ENCODE measurements at regions not wholly inside any gene's neighbourhood (a gene's known extent, or its start where the extent isn't known, plus 50 kb on each side); places are given as distances from the start of the nearest gene placed in this dataset.

GRCh38 chr7:113561446-113561845 is 357.4 kb downstream of the PPP1R3A start:
- no peaks in the 10 kb centered on the region for H3K9me2 ChIP-seq (replicated peaks; ENCODE audit: insufficient read depth, low read length)
- H3K79me2 ChIP-seq (ENCODE audit: low read length) = no peaks in the 10 kb centered on the region
- H2AFZ ChIP-seq (ENCODE audit: low read length) = no peak overlapping the region
- H4K20me1 ChIP-seq (ENCODE audit: insufficient read depth, low read length) = no peaks in the 10 kb centered on the region
- no peaks in the 10 kb centered on the region for H3K27me3 ChIP-seq (replicated peaks; ENCODE audit: insufficient read depth, low read length)
- H3K4me2 ChIP-seq (ENCODE audit: low read depth, low read length) = no peak overlapping the region
- H3K36me3 ChIP-seq (replicated peaks; ENCODE audit: insufficient read depth, low read length) = no peaks in the 10 kb centered on the region
- TF ChIP-seq CTCF (IDR thresholded peaks at IDR 0.05; ENCODE audit: low read length) = no peak
- TF ChIP-seq EZH2 (optimal IDR thresholded peaks at IDR 0.05; ENCODE audit: low read depth, low read length) = no peak
- TF ChIP-seq EZH2phosphoT487 (IDR thresholded peaks at IDR 0.05; ENCODE audit: low read length) = no peak
- H3K9ac ChIP-seq (ENCODE audit: low read length) = no peak overlapping the region
- no peaks in the 10 kb centered on the region for H3K4me1 ChIP-seq (ENCODE audit: low read length)
- DNase-seq = no peak
- no peaks in the 10 kb centered on the region for H3F3A ChIP-seq (ENCODE audit: insufficient read depth, low read length)
- H3K9me3 ChIP-seq (replicated peaks; ENCODE audit: insufficient read depth, low read length) = no peaks in the 10 kb centered on the region
- H3K27ac ChIP-seq (ENCODE audit: low read length) = no peak overlapping the region
- no peak overlapping the region for H3K4me3 ChIP-seq (ENCODE audit: low read length)

- Histone ChIP-seq H3K27me3 (replicated peaks; ENCODE audit: insufficient read depth, low read length) (no peaks in the 10 kb centered on the region), H3K4me2 (ENCODE audit: low read depth, low read length) (no peak overlapping the region), H3K9ac (ENCODE audit: low read length) (no peak overlapping the region), H3K9me2 (replicated peaks; ENCODE audit: insufficient read depth, low read length) (no peaks in the 10 kb centered on the region), H3K79me2 (ENCODE audit: low read length) (no peaks in the 10 kb centered on the region), H3K27ac (ENCODE audit: low read length) (no peak overlapping the region), H3K4me1 (ENCODE audit: low read length) (no peaks in the 10 kb centered on the region), H3K9me3 (replicated peaks; ENCODE audit: insufficient read depth, low read length) (no peaks in the 10 kb centered on the region), H2AFZ (ENCODE audit: low read length) (no peak overlapping the region), H3K4me3 (ENCODE audit: low read length) (no peak overlapping the region), H4K20me1 (ENCODE audit: insufficient read depth, low read length) (no peaks in the 10 kb centered on the region), H3F3A (ENCODE audit: insufficient read depth, low read length) (no peaks in the 10 kb centered on the region), H3K36me3 (replicated peaks; ENCODE audit: insufficient read depth, low read length) (no peaks in the 10 kb centered on the region)
- DNase-seq = no peak
- TF ChIP-seq EZH2phosphoT487 (IDR thresholded peaks at IDR 0.05; ENCODE audit: low read length) = no peak
- TF ChIP-seq CTCF (IDR thresholded peaks at IDR 0.05; ENCODE audit: low read length) = no peak
- TF ChIP-seq EZH2 (optimal IDR thresholded peaks at IDR 0.05; ENCODE audit: low read depth, low read length) = no peak
Measured at GRCh38 chr7:113550966-113551365, 367.8 kb downstream of the PPP1R3A start.

- no peaks in the 10 kb centered on the region for H3K9me3 ChIP-seq (replicated peaks; ENCODE audit: insufficient read depth, low read length)
- H3K9ac ChIP-seq (ENCODE audit: low read length) = no peak overlapping the region
- no peaks in the 10 kb centered on the region for H3K9me2 ChIP-seq (replicated peaks; ENCODE audit: insufficient read depth, low read length)
- H3F3A ChIP-seq (ENCODE audit: insufficient read depth, low read length) = no peaks in the 10 kb centered on the region
- H3K27me3 ChIP-seq (replicated peaks; ENCODE audit: insufficient read depth, low read length) = no peaks in the 10 kb centered on the region
- no peak overlapping the region for H3K4me3 ChIP-seq (ENCODE audit: low read length)
- H3K36me3 ChIP-seq (replicated peaks; ENCODE audit: insufficient read depth, low read length) = no peaks in the 10 kb centered on the region
- no peak for DNase-seq
- H4K20me1 ChIP-seq (ENCODE audit: insufficient read depth, low read length) = no peaks in the 10 kb centered on the region
- H3K27ac ChIP-seq (ENCODE audit: low read length) = no peak overlapping the region
- no peaks in the 10 kb centered on the region for H3K4me1 ChIP-seq (ENCODE audit: low read length)
- H2AFZ ChIP-seq (ENCODE audit: low read length) = no peak overlapping the region
- H3K79me2 ChIP-seq (ENCODE audit: low read length) = no peaks in the 10 kb centered on the region
- H3K4me2 ChIP-seq (ENCODE audit: low read depth, low read length) = no peak overlapping the region
- no peak for TF ChIP-seq CTCF (IDR thresholded peaks at IDR 0.05; ENCODE audit: low read length)
- no peak for TF ChIP-seq EZH2 (optimal IDR thresholded peaks at IDR 0.05; ENCODE audit: low read depth, low read length)
- TF ChIP-seq EZH2phosphoT487 (IDR thresholded peaks at IDR 0.05; ENCODE audit: low read length) = no peak
Measured at GRCh38 chr7:113548561-113548960, 370.2 kb downstream of the PPP1R3A start.
